ENCODE measurements at regions not wholly inside any gene's neighbourhood (a gene's known extent, or its start where the extent isn't known, plus 50 kb on each side); places are given as distances from the start of the nearest gene placed in this dataset.

DNA sequence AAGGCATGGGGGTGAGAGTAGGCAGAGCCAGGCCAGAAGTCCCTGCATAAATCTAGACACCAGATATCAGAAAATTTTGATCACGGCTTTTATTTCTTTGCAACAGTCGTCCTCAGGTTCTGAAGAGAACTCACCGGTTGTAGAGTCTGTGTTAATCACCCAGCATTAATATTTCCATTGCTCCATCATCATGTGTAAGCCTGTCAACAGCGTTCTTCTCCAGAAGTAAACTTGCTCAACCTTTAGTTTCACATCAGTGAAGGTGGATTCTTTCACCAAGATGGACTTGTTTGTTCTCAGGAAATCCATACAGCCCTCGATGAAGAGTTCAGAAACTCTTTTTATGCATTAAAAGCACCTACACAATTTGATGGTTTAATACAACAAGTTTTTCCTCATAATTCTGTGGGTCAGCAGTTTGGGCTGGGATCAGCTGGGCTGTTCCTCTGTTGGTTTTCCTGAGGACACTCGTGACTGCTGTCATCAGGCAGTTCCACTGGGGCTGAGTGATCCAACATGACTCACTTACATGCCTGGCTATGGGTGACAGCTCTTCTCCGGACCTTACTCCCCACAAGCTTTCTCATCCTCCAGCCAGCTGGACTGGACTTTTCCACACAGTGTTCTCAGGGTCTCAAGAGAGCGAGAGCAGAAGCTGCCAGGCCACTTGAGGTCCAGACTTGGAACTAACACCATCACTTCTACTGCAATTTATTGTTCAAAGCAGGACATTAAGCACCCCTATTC lies 303.4 kb downstream of the ZNF621 start:
- no peak for DNase-seq

DNA sequence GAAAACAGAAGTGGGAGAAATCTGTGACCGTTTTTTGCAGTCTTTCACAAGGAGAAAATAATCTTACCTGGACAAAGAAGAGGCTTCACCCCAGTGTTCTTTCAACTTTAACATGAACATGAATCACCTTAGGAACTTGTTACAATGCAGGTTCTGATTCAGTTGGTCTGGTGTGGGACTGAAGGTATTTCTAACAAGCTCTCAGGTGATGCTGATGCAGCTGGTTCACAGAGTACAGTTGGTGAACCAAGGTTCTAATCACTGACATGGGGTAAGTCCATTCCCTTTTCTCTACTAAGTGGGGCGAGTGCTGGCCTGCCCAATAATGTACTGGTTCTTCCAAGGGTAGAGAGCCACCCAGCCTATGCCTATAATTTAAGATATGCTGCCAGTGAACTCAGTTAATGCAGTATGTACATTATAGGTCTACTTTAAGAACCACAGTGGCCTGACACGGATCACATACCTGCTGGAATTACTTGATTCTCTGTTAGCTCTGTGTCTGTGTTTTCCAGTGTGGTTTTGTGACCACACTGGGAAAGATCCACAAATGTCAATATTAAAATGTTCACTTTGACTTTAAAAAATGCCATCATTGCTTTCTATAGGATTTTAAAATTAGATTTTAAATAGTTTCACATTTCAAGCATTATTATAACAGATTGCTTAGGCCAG lies 304.1 kb downstream of the ZNF621 start:
- DNase-seq, result no peak

DNA sequence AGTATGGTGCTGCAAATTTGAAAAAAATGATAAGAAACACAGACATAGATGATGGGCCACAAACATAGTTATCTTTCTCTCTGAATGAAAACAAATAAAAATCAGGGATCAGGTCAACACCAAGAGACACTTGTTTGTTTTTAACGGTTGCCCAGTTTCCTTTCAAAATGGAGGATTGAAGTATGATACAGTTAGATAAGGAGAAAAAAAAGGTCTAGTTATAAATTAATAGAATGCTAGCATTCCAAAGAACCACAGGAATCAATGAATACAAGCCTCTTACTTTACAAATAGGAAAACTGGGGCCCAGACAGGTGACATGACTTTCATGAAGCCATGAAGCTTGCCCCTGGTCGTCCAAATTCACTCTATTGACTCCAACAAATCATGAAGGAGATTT lies 305.1 kb downstream of the ZNF621 start:
- no peak for DNase-seq

DNA sequence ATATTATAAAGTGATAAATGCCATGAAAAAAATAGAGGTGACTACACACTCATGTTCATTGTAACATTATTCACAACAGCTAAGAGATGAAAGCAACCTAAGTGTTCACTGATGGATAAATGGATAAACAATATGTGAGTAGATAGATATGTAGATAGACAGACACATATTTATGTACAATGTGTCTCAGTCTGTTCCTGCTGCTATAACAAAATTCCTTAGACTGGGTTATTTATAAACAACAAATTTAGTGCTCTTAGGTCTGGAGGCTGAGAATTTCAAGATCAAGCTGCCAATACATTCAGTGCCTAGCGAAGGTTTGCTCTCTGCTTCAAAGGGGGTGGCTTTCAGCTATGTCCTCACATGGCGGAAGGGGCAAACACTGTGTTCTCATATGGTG lies 312.5 kb downstream of the ZNF621 start:
- DNase-seq, result no peak

DNA sequence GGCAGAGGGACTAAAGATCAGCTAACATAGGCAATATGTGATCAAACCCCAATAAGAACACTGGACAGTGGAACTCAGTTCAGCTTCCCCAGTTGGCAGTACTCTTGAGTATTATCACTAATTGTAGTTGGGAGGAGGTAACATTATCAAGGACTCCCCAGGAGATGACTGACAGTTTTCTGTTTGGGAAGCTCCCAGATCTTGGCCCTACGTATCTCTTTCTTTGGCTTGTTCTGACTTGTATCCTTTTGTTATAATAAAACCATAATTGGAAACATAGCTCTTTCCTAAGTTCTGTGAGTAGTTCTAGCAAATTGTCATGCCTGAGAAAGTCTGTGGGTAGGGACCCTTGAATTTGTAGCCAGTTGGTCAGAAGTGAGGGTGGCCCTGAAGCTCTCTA lies 316.4 kb downstream of the ZNF621 start:
- no peak for DNase-seq

DNA sequence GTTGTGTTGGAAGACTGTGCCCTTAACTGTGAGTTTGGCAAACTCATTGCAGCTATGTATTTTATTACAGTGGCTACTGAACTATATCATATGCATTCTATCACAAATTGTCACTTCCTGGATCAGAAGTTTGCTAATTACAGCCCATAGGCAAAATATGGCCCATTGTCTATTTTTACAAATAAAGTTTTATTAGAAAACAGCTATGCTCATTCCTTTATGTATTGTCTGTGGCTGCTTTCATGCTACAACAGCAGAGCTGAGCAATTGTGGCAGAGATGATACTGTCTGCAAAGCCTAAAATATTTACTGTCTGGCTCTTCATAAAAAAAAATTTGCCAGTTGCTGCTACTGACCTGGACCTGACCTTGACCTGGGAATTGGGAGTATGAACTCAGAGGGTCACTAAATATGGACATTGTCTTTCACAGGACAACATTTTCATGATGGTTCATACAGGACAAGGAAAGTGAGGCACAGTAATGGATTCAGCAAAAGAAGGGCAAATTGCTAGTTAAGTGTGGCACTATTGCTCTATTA lies 316.9 kb downstream of the ZNF621 start:
- no peak for DNase-seq

DNA sequence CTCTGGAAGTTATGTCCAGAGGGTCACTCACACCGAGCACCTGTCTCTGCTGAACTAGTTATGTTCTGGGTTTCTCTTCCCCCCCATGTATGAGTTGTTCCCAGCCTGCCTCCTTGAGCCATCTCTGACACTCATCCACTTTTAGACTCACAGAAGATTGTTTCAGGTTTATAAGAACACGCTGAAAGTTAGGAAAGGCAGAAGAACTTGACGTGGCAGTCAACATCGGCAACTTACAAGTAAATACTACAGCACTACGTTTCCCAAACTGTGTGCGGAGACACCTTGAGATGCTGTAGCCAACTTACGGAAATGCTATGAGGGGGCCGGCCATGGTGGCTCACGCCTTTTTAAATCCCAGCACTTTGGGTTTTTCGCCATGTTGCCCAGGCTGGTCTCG lies 318.0 kb downstream of the ZNF621 start:
- no peak for DNase-seq

DNA sequence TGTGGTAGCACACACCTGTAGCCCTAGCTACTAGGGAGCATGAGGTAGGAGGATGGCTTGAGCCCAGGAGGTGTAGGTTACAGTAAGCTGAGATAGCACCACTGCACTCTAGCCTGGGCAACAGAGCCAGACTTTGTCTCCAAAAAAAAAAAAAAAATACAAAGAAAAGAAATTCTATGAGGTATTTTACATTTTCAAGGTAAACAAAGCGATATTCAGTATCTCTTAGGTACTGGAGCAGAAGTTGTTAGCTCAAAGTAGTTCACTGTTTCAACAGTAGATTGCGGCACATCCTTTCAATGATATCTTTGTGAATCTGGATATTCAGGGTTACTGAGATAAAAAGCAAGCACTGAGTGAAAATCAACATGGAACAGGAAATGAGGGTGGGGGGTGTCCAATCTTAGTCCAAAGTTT lies 318.5 kb downstream of the ZNF621 start:
- no peak for DNase-seq

DNA sequence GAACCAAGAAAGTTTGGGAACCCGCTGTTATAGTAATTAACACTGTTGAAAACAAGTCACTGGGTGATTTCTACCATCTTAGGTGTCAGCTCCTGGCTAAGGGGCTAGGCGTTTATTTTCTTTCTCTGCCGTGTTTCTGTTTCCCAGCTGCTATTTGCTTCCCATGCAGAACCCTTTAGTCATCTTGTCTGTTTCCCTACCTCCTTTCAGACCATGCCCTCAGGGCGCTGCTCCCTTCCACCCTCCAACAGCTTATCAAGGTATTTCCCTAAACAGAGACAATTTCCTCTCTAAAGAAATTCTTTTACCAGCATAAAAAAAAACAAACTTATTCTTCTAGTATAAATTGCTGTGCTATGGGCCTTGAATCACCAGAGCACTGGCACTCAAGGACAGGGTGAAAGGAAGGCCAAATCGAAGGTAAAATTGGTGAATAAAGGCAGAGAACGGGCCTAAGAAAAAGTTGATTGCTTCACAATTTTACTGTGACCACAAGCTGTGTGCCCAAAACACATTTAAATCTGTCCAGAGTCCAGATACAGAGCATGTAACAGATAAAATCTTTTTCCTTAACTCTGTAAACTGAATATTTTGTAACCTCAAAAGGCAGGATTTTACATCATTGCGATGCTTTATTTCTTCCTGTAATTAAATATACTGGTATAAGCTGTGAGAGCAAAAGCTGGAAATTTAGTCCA lies 319.2 kb downstream of the ZNF621 start:
- no peak for DNase-seq

DNA sequence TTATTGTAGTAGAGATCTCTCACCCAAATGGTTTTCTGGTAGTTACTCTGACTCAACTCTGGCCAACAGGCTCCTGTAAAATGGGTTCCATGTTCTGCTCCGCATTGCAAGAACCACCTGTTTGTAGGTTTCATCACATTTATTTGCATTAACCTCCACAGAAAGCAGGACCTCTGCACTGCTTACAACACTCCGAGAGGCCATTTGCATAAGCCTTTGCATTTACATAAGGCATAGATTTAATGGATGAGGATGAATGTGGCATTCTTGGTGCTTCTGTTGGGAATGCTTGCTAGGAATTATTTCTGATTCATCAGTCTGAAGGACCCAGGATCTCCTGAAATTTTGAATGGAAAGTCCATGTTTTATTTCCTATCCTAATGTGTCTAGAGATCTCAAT lies 320.1 kb downstream of the ZNF621 start:
- no peak for DNase-seq

DNA sequence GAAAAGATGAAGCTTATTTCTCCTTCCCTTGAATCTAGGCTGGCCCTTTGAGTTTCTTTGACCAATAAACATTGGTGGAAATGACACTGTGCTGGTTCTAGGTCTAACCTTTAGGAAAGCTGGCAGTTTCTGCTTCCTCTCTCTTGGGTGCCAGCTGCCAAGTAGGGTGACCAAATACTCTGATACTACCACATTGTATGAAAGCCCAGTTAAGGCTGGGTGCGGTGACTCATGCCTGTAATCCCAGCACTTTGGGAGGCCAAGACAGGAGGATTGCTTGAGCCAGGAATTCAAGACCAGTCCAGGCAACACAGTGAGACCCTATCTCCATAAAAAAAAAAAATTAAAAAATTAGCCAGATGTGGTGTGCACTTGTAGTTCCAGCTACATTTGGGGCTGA lies 320.7 kb downstream of the ZNF621 start:
- no peak for DNase-seq

DNA sequence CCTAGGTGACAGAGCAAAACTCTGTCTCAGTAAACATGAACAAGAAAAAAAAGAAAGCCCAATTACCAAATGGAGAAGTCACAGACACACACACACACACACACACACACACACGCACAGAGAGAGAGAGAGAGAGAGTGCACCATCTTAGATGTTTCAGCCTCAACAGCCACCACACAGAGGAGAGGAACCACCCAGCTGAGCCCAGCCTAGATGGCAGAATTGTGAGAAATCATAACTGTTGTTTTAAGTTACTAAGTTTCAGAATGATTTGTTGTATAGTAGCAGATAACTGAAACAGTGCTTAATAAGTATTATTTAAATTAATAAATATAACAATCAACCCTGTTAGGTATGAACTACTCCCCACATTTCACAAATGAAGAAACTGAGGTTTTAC lies 321.2 kb downstream of the ZNF621 start:
- no peak for DNase-seq

DNA sequence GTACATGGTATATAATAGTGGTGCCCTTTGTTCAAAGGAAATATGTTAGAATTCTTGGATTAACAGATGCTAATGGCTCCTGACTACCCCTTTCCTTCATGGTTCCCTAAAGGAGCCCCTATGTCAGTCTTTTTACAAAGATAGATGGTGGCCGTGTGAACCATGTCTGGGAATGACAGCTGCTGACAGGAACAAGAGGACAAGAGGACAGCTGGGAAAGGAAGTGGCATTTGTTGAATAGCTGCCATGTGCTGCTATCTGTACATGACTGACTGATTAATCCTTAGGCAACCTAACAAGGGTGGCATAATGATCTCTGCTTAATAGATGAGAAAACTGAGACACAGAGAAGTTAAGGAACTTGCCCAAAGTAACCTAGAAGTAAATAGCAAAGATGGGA lies 321.7 kb downstream of the ZNF621 start:
- no peak for DNase-seq

DNA sequence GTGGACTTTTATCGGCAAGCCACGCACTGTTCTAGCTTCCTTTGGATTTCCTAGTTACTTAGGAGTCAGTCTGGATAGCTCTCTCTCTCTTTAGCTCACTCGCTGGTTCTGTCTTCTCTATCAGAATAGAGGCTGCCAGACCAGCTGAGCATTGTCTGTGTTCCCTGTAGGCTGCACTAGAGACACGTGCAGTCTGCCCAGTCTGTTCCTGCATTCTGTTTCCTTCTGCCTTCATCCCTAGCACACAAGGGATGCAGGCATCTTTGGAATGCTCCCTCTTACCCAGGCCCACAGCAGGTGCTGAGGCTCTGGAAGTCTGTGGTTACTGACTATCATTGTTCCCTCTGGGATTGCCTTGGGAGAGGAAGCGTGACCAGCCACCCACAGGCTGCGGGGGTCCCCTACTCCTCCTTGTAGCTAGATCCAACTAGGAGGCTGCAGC lies 322.8 kb downstream of the ZNF621 start:
- no peak for DNase-seq

DNA sequence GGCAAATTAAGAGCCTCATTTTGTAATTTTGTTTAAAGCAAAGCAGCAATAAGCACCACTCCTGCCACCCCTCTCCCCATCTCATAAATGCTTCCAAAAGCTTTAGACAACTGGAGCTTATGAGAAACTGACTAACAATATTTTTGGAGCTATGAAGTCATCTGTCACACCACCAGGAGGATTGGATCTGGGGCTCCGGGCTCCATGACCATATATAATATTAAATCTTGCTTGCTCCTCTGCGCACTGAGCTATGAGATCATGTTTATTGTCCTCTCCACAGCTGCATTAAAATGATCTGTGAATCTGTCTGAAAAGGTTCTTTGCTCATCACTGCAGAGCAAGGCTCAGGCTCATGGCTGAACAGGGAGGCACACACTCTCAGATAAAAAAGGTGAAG lies 323.7 kb downstream of the ZNF621 start:
- no peak for DNase-seq

DNA sequence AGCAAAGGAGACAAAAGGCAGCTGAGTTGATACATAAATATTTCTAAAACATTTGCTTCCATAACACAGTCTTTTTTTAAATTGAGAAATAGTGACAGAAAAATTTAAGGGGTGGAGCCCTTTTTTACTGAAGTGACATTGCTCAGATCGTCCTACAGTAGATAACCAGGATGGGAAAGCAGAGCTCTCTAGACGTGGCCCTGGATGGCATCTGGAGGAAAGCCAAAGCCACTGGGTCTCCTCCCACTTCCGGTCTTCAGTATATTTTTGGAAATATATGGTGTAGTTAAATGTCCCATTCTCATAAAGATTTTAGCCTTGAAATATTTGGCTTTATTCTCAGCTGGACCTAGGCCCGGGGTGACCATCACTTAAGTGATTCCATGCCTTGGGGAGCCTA lies 326.1 kb downstream of the ZNF621 start:
- DNase-seq, result no peak

DNA sequence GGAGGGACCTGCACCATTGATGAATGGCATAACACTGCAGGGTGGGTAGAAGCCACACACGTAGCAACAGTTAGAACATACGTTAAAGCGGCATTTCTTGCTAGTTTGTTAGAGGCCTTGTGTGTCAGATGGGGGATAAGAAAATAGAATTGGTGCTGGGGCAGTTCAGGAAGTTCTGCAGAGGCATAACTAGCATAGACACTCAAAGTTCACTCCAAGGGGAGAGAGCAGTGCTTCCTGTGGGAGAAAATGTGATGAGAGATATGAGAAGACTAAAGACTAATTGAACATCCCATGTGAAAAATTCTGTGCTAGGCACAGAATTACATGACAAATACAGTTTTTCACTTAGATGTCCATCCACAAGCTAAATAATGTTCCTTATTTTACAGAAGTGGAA lies 327.1 kb downstream of the ZNF621 start:
- no peak for DNase-seq

DNA sequence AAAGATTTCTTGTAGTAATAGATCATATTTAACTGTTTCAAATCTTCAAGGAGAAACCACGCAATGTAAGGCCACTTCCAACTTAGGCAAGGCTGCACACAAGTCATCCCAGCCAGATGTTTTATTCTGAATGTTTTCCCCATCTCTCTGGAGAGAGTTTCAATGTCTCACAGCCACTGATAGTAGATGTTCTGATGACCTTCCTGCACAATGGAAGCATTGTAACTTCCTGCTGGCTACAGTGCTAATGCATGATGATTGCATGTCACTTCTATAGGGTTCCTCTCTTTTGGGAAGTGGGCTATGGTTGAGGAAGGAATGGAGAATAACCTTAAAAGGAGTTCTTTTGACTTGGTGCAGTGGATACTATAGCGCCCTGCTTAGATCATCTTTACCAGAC lies 328.0 kb downstream of the ZNF621 start:
- DNase-seq, result no peak

DNA sequence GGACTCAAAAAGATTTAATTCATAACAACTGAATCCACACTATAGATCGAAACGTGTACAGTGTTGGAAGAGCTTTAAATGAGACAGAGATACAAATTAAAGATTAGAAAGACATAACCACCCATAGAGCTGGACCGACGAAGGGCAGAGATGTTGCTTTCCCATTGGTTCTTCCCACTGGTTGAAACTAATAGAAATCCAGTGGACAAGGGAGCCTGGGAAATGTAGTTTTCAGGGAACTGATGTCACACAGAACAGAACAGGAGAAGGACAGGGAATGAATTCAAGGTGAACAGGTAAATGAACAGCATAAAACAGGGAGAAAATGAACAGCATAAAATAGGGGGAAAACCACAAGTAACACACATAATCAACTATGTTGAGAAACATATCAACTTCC lies 328.7 kb downstream of the ZNF621 start:
- DNase-seq, result no peak

DNA sequence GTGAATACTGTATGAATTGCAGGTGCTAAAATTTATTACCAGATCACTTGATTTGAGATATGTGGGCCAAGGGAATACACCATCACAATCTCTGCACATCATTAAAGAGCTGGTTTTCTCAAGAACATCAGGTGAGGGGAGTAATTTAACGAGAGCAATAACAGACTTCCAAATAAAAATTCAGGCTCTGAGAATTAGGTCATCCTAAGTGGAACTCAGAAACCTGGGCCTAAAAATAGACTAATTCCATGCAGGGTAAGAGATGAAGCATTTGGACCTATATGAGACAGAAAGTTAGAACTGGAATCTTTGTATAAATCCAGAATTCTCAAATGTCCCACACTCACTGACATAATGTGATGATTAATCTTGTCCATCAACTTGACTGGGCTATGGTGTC lies 331.1 kb downstream of the ZNF621 start:
- DNase-seq, result no peak

DNA sequence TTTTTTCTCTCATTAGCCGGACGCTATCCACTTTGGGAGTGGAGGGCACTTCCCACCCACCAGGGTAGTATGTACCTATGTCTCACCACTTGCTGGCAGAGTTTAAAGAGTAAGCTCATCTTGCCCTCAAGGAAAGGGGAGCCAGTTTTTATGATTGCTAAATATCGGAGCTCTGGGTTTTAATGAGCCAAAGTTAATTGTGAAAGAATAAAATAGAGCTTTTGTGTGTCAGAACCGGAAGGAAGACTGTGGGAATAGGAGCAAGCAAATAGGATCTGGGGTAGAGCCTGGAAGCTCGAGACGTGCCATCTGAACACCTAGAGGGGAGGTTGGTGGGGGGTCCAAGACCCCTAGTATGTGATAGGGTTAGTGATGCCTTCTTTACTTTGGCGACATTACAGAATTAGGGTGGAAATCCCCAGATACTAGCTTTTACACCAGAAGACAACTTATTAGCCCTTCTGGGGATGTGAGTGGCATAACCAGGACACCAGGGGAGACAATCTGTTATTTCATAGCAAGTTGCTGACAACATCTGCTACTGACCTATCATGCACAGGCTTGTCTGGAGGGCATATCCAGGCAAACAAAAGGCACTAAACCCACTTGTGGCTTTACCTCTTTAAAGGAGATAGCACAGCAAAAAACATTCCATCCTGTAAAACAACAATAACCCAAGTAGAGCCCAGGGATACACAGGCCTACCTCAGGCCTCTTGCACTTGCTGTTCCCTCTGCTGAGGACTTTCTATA lies 333.8 kb downstream of the ZNF621 start:
- no peak for DNase-seq

DNA sequence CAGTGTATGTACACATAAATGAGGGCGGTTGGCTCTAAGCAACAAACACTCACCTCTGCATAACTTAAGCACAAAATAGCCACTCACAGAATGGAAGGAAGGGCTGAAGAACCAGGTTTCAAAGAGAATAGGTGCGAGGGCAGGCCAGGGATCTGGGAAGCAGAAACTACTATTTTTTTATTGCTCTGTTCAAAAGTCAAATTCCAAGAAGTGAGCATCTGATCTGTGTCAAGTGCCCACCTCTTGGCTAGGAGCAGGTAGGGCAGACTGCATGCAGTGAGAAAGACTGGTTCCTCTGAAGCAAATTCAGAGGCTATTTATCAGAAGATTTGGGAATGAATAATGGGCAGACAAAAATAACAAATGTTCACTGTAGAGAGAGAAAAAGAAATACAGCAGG lies 336.4 kb upstream of the CTNNB1 start:
- DNase-seq, result no peak

DNA sequence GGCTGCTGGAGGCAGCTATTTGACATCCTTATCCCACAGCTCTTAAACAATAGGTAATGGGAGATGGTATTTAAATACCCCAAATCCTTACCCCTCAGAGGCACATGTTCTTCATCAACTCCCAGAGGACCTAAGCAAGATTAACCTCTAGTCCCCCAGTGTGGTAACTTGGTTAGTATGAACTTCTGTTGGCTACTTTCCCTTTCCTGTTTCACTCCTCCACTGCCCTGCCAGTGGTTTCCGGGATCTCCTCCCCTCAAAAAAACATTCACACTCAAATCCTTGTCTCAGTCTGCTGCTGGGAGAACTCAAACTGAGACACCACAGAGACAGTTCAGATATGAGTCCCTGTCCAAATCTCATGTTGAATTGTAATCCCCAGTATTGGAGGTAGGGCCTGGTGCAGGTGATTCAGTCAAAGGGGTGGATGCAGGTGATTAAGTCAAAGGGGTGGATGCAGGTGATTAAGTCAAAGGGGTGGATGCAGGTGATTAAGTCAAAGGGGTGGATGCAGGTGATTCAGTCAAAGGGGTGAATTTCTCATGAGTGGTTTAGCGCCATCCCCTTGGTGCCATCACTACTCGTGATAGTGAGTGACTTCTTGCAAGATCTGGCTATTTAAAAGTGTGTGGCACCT lies 335.0 kb upstream of the CTNNB1 start:
- DNase-seq, result no peak
